ENCODE measurements at regions not wholly inside any gene's neighbourhood (a gene's known extent, or its start where the extent isn't known, plus 50 kb on each side); places are given as distances from the start of the nearest gene placed in this dataset.
"Not testable (repeated sequence)": the region's sequence is repeated elsewhere in the genome, so short reads cannot be mapped to it uniquely, and the experiment has no call there.

DNA sequence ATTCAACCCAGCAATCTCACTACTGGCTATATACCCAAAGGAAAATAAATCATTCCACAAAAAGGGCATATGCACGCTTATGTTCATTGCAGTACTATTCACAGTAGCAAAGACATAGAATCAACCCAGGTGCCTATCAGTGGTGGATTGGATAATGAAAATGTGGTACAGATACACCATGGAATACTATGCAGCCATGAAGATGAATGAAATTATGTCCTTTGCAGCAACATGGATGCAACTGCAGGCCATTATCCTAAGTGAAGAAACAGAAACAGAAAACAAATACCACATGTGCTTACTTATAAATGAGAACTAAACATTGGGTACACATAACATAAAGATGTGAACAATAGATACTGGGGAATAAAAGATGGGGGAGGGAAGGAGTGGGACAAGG, 606.4 kb upstream of the GRM7 start:
- Mint-ChIP-seq H3K4me3 (no peak overlapping the region), H3K9me3 (peaks cover 24% of the 10 kb centered on the region), H3K27ac (no peak overlapping the region), H3K4me1 (no peaks in the 10 kb centered on the region), H3K36me3 (no peaks in the 10 kb centered on the region)
- DNase-seq (ENCODE audit: low spot score in 2 of 2) (no peak), ATAC-seq (no peak)

DNA sequence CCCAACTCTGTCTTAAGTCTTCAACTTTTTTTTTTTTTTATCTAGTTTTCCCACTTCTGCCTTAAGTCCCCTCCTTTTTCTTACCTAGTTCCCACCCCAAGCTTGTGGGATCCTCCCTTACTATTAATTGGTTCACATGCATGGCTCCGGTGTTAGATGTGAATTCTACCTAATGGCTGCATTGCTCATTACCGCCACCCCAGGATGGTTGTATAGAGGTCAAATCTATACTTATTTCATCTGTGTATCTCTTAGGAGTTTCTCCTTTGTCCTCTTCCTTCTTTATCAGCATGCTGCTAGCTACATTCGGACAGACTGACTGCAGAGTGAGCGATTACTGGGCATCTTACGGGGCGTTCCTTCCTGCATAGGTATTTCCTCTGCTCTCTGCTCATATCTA, 605.7 kb upstream of the GRM7 start:
- Mint-ChIP-seq H3K9me3 (peaks cover 23% of the 10 kb centered on the region), H3K36me3 (no peaks in the 10 kb centered on the region), H3K4me1 (no peaks in the 10 kb centered on the region), H3K27ac (no peak overlapping the region), H3K4me3 (no peak overlapping the region)
- DNase-seq (ENCODE audit: low spot score in 2 of 2): no peak
- ATAC-seq: no peak

DNA sequence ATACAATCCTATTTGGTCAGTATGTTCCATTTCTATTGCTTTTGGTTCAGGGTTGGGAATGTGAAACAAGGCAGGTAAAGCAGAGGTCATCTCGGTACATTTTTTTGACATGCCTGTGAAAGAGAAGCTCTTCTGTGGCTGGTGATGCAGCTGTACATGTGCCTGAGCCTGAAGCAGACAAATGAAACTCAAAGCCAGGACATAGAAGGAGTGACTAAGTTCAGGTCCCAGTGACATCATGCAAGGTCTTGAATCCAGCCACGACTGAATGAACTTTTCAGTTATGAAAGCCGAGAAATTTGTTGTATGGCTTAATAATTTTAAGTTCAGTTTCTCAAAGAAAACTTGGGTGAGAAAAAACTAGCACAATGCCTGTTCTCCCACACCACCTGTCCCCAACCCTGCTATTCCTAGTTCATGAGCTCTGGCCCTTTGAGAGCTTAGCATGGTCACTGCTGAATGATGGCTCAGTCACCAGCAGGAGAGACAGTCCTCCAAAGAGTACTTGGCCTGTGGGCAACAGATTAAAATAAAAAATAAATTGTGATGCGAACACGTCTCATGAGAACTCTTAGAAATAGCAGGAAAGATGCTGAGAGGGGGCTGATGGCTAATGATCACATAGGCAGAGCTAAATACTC, 600.2 kb upstream of the GRM7 start:
- ATAC-seq: no peak
- H3K27ac Mint-ChIP-seq: no peak overlapping the region
- H3K4me3 Mint-ChIP-seq: no peak overlapping the region
- DNase-seq (ENCODE audit: low spot score in 2 of 2): no peak
- H3K36me3 Mint-ChIP-seq: no peaks in the 10 kb centered on the region
- H3K4me1 Mint-ChIP-seq: no peaks in the 10 kb centered on the region
- peaks cover 5% of the 10 kb centered on the region for H3K9me3 Mint-ChIP-seq

DNA sequence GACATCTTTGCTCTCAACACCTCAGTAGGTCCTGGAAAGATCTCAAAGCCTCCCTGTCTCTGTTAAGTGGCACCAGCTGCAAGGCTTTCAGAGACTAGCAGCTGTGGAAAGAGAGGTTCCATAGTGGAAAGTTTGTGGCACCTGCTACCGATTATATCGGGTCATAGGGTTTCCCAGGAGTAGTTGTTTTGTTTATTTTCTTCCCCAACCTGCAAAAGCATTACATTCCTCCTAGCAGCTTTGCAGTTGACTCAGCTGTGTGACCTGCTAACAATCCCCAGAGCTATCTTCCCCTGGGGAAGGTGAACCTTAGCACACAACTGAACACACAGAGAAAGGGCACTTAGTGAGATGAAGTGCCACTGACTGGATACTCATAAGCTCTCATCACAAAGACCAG, 598.9 kb upstream of the GRM7 start:
- Mint-ChIP-seq H3K4me1 (no peaks in the 10 kb centered on the region), H3K9me3 (peaks cover 5% of the 10 kb centered on the region), H3K27ac (no peak overlapping the region), H3K4me3 (no peak overlapping the region), H3K36me3 (no peaks in the 10 kb centered on the region)
- no peak for DNase-seq (ENCODE audit: low spot score in 2 of 2)
- ATAC-seq: no peak

DNA sequence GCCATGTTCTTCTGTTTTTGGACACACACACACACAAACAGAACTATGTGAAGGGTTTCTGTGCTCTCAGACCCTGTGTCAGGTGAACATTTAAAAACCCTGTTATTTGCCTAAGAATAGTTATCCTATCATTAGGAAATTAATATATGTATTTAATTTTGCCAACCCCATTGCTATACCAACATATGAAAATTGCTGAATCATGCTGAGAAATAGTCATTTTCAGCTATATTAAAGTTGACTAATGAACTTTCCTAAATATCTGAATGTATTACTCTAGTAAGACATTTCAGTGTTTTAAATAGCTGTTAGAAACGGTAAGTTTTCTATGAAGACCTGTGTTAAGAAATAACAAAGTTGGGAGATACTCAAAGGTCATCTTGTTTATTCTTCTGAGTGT, 596.9 kb upstream of the GRM7 start:
- peaks cover 2% of the 10 kb centered on the region for H3K9me3 Mint-ChIP-seq

DNA sequence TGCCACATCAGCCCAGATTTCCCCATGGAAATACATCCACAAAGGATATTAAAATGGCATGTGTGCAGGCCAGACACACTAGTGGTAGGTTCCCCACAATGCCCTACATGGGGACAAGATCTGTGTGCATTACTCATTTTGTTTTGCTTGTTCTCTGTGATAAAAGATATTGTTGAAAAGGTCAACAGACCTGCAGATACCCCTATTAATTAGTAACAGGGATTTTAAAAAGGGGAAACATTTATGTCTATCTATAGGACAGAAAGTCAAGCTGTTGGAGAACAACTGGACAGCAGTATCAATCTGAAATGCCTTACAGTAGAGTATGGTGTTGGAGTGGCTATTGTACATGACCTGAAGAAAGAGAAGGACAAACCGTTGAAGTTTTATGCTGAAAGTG, 596.0 kb upstream of the GRM7 start:
- H3K4me3 Mint-ChIP-seq: no peak overlapping the region
- DNase-seq (ENCODE audit: low spot score in 2 of 2) (no peak), ATAC-seq (no peak)

More for the DNA sequence above, 596.9 kb upstream of the GRM7 start:
- Mint-ChIP-seq H3K4me1 (no peaks in the 10 kb centered on the region), H3K36me3 (no peaks in the 10 kb centered on the region), H3K27ac (no peak overlapping the region), H3K4me3 (no peak overlapping the region)
- ATAC-seq (no peak), DNase-seq (ENCODE audit: low spot score in 2 of 2) (no peak)

DNA sequence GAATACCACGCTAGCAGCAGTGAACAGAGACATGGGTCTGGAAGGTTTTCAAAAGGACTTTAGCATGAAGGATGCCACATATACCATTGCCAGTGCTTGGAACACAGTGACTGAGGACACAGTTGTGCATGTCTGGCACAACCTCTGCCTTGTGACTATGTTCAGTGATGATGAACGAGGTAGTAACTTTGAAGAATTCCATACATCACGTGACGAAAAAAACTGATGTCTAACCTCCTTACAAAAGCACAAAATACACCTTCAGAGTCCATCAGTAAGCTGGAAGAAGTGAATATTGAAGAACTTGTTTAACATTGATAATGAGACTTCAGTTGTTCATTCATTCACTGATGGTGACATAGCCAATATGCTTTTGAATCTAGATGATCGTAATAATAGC, 594.8 kb upstream of the GRM7 start:
- no peak overlapping the region for H3K27ac Mint-ChIP-seq
- H3K9me3 Mint-ChIP-seq: peaks cover 6% of the 10 kb centered on the region
- ATAC-seq (no peak), DNase-seq (ENCODE audit: low spot score in 2 of 2) (no peak)
- H3K36me3 Mint-ChIP-seq: no peaks in the 10 kb centered on the region
- H3K4me1 Mint-ChIP-seq: no peaks in the 10 kb centered on the region
- H3K4me3 Mint-ChIP-seq: no peak overlapping the region

More for the DNA sequence above, 596.0 kb upstream of the GRM7 start:
- Mint-ChIP-seq H3K4me1 (no peaks in the 10 kb centered on the region), H3K27ac (no peak overlapping the region), H3K36me3 (no peaks in the 10 kb centered on the region), H3K9me3 (peaks cover 6% of the 10 kb centered on the region)

DNA sequence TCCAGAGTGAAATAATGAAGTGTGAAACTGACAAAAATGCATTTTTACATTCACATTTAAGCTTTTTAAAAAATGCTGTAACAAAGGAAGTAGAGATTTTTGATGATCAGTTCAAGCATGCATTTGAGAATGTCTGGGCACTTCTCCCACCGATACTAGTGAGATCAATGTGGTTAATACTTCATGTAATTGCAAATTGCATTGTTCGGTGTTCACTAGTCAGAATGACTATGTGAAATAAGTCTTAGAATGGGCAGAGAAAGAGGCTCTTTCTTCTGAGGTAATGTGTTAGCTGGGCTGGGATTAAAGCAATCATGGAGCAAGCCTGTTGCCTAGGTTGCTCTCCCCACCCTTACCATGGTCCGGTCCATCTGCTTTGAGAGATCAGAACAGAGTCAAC, 587.0 kb upstream of the GRM7 start:
- Mint-ChIP-seq H3K4me3 (no peak overlapping the region), H3K9me3 (peaks cover 12% of the 10 kb centered on the region), H3K4me1 (no peaks in the 10 kb centered on the region), H3K36me3 (no peaks in the 10 kb centered on the region), H3K27ac (no peak overlapping the region)
- no peak for DNase-seq (ENCODE audit: low spot score in 2 of 2)
- ATAC-seq: no peak

DNA sequence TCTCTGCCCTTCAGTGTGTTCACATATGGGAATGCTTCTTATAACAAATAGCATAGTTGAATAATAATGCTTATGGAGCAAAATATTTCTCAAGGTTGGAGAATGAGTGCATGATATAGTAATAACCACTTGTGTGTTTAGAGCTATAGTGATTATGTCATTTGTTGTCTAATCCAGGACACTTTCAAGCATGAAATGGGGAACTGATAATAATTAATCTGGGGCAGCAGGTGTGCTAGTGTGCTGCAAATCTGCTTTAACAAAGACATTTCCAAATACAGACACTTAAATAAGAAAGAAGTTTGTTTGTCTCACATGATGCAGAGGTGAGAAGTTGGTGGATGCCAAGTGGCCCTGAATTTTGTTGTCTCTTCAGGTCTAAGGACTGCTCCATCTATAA, 579.3 kb upstream of the GRM7 start:
- DNase-seq (ENCODE audit: low spot score in 2 of 2) (no peak), ATAC-seq (no peak)
- peaks cover 28% of the 10 kb centered on the region for H3K9me3 Mint-ChIP-seq
- H3K36me3 Mint-ChIP-seq: no peaks in the 10 kb centered on the region
- no peaks in the 10 kb centered on the region for H3K4me1 Mint-ChIP-seq
- H3K27ac Mint-ChIP-seq: no peak overlapping the region
- no peak overlapping the region for H3K4me3 Mint-ChIP-seq

DNA sequence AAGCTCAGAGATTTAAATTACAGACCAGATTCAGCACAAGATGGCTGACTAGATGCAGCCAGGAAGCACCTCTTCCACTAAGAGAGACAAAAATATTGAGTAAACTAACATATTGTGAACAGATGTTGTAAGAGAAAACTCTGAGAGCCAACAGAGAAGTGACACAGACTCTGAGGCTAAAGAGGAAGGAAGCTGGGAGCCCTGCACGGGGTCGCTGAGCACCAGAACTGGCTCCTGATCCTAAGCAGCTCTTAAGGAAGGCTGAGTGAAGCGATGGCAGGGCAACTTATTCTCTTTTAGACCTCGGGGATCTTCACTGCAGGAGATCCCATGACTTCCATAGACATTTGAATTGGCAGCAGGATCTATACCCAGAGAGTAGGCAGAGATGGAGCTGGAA, 578.0 kb upstream of the GRM7 start:
- no peak for DNase-seq (ENCODE audit: low spot score in 2 of 2)
- no peak for ATAC-seq
- H3K27ac Mint-ChIP-seq: no peak overlapping the region
- no peak overlapping the region for H3K4me3 Mint-ChIP-seq
- H3K9me3 Mint-ChIP-seq: peaks cover 27% of the 10 kb centered on the region
- no peaks in the 10 kb centered on the region for H3K36me3 Mint-ChIP-seq
- H3K4me1 Mint-ChIP-seq: no peaks in the 10 kb centered on the region

DNA sequence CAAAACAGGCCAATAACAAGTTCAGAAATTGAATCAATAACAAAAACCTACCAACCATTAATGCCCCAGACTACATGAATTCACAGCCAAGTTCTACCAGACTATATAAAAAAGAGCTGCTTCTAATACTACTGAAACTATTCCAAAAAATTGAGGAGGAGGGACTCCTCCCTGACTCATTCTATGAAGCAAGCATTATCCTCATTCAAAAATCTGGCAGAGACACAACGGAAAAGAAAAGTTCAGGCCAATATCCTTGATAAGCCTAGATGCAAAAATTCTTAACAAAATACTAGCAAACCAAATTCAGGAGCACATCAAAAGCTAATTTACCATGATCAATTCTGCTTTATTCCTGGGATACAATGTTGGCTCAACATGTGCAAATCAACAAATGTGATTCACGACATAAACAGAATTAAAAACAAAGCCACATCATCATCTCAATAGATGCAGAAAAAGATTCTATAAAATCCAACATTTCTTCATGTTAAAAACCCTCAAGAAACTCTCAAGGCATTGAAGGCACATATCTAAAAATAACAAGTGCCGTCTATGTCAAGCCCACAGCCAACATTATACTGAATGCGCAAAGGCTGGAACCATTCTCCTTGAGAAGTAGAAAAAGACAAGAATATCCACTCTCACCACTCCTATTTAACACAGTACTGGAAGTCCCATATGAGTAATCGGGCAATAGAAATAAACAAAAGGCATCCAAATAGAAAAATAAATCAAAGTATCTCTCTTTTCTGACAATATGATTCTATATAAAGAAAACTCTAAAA, 573.6 kb upstream of the GRM7 start:
- Mint-ChIP-seq H3K9me3 (peaks cover 22% of the 10 kb centered on the region), H3K27ac (no peak overlapping the region), H3K4me3 (no peak overlapping the region), H3K36me3 (no peaks in the 10 kb centered on the region), H3K4me1 (no peaks in the 10 kb centered on the region)
- DNase-seq (ENCODE audit: low spot score in 2 of 2): no peak
- no peak for ATAC-seq

DNA sequence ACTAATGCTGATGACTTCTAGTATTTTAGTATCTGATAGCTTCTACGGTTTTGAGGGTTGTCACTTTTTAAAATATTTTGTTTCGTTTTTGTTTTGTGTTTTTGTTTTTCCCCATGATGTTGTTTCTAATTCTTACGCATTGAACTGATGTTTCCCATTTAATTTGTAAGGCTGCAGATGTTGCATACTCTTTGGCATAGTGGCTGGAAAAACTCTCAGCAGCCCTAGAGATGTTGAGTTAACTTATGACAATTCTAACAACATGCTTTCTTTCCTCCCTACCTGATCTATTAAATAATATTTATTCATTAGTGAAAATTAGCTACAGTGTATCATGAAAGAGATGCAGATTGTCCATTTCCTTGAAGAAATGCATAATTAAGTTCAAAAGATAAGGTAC, 559.3 kb upstream of the GRM7 start:
- no peaks in the 10 kb centered on the region for H3K36me3 Mint-ChIP-seq
- no peak for DNase-seq (ENCODE audit: low spot score in 2 of 2)
- H3K9me3 Mint-ChIP-seq: peaks cover 9% of the 10 kb centered on the region
- no peak overlapping the region for H3K4me3 Mint-ChIP-seq
- H3K27ac Mint-ChIP-seq: no peak overlapping the region
- H3K4me1 Mint-ChIP-seq: no peaks in the 10 kb centered on the region
- ATAC-seq: no peak

DNA sequence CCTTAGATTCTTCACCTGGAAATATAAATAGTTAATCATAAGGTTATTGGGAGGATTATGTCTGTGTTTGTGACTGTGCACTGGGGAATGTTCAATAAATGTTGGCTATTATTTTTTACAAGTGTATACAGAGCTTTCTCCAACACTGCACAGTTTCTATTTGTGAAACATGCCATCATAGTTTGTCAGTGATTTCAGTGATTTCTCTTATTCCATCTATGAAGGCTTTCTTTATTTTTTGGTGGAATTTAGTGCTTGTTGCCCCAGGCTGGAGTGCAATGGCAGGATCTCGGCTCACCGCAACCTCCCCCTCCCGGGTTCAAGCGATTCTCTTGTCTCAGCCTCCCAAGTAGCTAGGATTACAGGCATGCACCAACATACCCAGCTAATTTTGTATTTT, 545.0 kb upstream of the GRM7 start:
- H3K27ac Mint-ChIP-seq: no peak overlapping the region
- H3K4me3 Mint-ChIP-seq: no peak overlapping the region
- no peaks in the 10 kb centered on the region for H3K4me1 Mint-ChIP-seq
- H3K9me3 Mint-ChIP-seq: peaks cover 2% of the 10 kb centered on the region
- DNase-seq (ENCODE audit: low spot score in 2 of 2) (no peak), ATAC-seq (no peak)
- no peaks in the 10 kb centered on the region for H3K36me3 Mint-ChIP-seq

DNA sequence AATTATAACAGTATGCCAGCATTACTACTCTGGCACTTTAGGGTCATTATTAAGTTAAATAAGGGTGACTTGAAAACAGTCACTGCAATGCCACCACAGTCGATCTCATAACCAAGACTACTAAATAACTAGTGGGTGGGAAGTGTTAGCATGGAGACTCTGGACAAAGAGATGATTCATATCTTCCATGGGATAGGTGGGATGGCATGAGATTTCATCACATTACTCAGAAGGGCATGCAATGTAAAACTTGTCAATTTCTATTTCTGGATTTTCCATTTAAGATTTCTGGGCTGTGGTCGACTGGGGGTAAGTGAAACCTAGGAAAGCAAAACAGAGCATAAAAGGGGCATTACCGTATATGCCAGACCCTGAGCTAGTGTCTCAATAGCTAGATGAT, 538.9 kb upstream of the GRM7 start:
- no peaks in the 10 kb centered on the region for H3K36me3 Mint-ChIP-seq
- H3K9me3 Mint-ChIP-seq: peaks cover 2% of the 10 kb centered on the region
- no peak overlapping the region for H3K27ac Mint-ChIP-seq
- no peaks in the 10 kb centered on the region for H3K4me1 Mint-ChIP-seq
- no peak overlapping the region for H3K4me3 Mint-ChIP-seq
- ATAC-seq: no peak
- DNase-seq (ENCODE audit: low spot score in 2 of 2): no peak

DNA sequence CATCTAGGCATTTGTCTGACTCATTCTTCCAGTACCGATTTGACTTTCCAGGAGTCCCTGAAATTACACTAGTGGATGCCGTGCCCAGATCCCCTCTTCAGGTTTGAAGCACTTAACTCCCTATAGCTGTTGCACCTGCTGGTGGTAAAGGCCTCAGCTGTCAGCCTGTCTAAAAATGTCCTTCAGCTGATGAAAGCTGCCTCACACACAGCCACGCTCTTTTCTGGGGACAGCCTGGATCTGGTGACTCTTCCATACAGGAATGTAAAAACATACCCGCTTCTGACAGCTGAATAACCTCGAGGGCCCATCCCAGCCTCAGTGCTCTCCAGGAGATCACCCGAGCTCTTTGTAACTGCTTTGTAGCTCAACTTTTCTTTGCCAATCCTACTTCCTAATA, 534.1 kb upstream of the GRM7 start:
- H3K4me1 Mint-ChIP-seq: no peaks in the 10 kb centered on the region
- no peak for DNase-seq (ENCODE audit: low spot score in 2 of 2)
- H3K36me3 Mint-ChIP-seq: no peaks in the 10 kb centered on the region
- H3K27ac Mint-ChIP-seq: no peak overlapping the region
- peaks cover 6% of the 10 kb centered on the region for H3K9me3 Mint-ChIP-seq
- H3K4me3 Mint-ChIP-seq: no peak overlapping the region
- ATAC-seq: no peak

DNA sequence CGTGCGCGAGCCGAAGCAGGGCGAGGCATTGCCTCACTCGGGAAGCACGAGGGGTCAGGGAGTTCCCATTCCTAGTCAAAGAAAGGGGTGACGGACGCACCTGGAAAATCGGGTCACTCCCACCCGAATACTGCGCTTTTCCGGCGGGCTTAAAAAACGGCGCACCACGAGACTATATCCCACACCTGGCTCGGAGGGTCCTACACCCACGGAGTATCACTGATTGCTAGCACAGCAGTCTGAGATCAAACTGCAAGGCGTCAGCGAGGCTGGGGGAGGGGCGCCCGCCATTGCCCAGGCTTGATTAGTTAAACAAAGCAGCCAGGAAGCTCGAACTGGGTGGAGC, 520.0 kb upstream of the GRM7 start:
- ATAC-seq; H3K27ac Mint-ChIP-seq; DNase-seq (ENCODE audit: low spot score in 2 of 2); H3K4me1 Mint-ChIP-seq; H3K4me3 Mint-ChIP-seq; H3K9me3 Mint-ChIP-seq; H3K36me3 Mint-ChIP-seq: not testable (repeated sequence)
